ENCODE measurements at regions not wholly inside any gene's neighbourhood (a gene's known extent, or its start where the extent isn't known, plus 50 kb on each side); places are given as distances from the start of the nearest gene placed in this dataset.

DNA sequence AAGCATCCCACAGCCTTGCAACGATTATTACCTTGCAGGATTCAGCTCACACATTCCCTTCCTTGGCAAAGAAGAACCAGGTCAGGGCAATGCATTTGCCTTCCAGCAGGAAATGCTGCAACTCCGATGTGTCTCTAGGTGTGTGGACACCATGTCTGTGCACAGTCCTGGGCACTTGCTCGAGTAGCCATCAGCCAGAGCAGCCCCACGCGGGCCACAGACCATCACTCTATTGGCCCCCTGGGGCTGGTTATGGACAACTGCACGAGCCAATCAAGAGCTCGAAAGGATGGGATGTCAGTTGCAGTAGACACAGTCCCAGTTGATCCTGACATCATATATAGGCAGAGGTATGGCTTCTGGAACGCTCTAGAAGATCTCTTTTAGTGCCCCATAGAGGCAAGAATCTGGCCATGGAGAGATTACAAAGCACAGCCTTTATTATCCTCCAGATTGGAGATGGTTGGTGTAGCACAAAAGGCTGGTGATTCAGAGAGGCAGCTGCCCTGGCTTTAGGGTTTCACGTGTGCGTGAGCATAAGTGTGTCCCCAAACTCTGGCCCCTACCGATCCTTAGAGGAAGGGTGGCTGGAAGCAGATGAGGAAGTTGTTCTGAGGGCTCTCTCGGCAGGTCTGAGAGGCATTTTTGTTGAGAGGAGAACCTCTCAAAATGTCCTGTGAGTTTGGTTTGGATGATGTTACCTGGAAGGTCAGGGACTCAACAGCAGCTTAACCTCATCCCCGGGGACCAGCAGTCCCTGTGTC is 403.8 kb downstream of the SEC14L1 start:
- TF ChIP-seq, protein P1, sequence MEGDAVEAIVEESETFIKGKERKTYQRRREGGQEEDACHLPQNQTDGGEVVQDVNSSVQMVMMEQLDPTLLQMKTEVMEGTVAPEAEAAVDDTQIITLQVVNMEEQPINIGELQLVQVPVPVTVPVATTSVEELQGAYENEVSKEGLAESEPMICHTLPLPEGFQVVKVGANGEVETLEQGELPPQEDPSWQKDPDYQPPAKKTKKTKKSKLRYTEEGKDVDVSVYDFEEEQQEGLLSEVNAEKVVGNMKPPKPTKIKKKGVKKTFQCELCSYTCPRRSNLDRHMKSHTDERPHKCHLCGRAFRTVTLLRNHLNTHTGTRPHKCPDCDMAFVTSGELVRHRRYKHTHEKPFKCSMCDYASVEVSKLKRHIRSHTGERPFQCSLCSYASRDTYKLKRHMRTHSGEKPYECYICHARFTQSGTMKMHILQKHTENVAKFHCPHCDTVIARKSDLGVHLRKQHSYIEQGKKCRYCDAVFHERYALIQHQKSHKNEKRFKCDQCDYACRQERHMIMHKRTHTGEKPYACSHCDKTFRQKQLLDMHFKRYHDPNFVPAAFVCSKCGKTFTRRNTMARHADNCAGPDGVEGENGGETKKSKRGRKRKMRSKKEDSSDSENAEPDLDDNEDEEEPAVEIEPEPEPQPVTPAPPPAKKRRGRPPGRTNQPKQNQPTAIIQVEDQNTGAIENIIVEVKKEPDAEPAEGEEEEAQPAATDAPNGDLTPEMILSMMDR (IDR thresholded peaks at IDR 0.05) = no peak
- TF ChIP-seq POLR2A (IDR thresholded peaks at IDR 0.05) = no peak
